D721Med (cell line): ENCODE measurements at regions not wholly inside any gene's neighbourhood (a gene's known extent, or its start where the extent isn't known, plus 50 kb on each side); places are given as distances from the start of the nearest gene placed in this dataset.

Experiments used
- DNase-seq: peaks from one replicate; pipeline ENCODE4 v3.0.0; 2011; ENCODE audit warnings: low spot score; ENCODE audit not compliant: insufficient read length
- FAIRE-seq: peaks from 2 replicates; lab custom pipeline; 2011; peaks lifted over from hg19 to GRCh38; lab: Jason Lieb, UNC
- CTCF ChIP-seq: IDR thresholded peaks from 2 replicates; pipeline ENCODE4 v1.5.1; 2012; ENCODE audit warnings: mild to moderate bottlenecking, control low read depth; ENCODE audit not compliant: insufficient read depth; ENCODE audit errors: missing control alignments

- TF ChIP-seq CTCF = no peak
- FAIRE-seq (no peak), DNase-seq (no peak)
Measured at GRCh38 chr2:207446653-207447052, 83.1 kb upstream of the CREB1 start.

- FAIRE-seq = no peak
- TF ChIP-seq CTCF = no peak
- no peak for DNase-seq
Measured at GRCh38 chr2:207448006-207448405, 81.8 kb upstream of the CREB1 start.

GRCh38 chr2:207449642-207450165 is 80.1 kb upstream of the CREB1 start:
- DNase-seq (no peak), FAIRE-seq (no peak)
- TF ChIP-seq CTCF = no peak

- no peak for TF ChIP-seq CTCF
- peak; percentile 66 for FAIRE-seq
- no peak for DNase-seq
Measured at GRCh38 chr2:207450186-207450585, 79.6 kb upstream of the CREB1 start.

GRCh38 chr2:207458582-207458981 is 71.2 kb upstream of the CREB1 start:
- DNase-seq (no peak), FAIRE-seq (no peak)
- peak; percentile 5 for TF ChIP-seq CTCF

GRCh38 chr2:207459990-207460757 is 69.6 kb upstream of the CREB1 start:
- FAIRE-seq = no peak
- no peak for TF ChIP-seq CTCF
- DNase-seq = no peak

GRCh38 chr2:207463433-207463832 is 66.3 kb upstream of the CREB1 start:
- DNase-seq = no peak
- no peak for TF ChIP-seq CTCF
- no peak for FAIRE-seq
